ENCODE measurements at regions not wholly inside any gene's neighbourhood (a gene's known extent, or its start where the extent isn't known, plus 50 kb on each side); places are given as distances from the start of the nearest gene placed in this dataset.

GRCh38 chr4:110837896-110838450 is 215.1 kb upstream of the PITX2 start:
- no peak for TF ChIP-seq EP300 (IDR thresholded peaks at IDR 0.05)
- TF ChIP-seq CTCF (IDR thresholded peaks at IDR 0.05) = no peak
- no peak for TF ChIP-seq POLR2A (IDR thresholded peaks at IDR 0.05)
- no peak for TF ChIP-seq POLR2AphosphoS5 (IDR thresholded peaks at IDR 0.05)

All from suprapubic skin (tissue), 4 donors.